ENCODE measurements at regions not wholly inside any gene's neighbourhood (a gene's known extent, or its start where the extent isn't known, plus 50 kb on each side); places are given as distances from the start of the nearest gene placed in this dataset.

DNA sequence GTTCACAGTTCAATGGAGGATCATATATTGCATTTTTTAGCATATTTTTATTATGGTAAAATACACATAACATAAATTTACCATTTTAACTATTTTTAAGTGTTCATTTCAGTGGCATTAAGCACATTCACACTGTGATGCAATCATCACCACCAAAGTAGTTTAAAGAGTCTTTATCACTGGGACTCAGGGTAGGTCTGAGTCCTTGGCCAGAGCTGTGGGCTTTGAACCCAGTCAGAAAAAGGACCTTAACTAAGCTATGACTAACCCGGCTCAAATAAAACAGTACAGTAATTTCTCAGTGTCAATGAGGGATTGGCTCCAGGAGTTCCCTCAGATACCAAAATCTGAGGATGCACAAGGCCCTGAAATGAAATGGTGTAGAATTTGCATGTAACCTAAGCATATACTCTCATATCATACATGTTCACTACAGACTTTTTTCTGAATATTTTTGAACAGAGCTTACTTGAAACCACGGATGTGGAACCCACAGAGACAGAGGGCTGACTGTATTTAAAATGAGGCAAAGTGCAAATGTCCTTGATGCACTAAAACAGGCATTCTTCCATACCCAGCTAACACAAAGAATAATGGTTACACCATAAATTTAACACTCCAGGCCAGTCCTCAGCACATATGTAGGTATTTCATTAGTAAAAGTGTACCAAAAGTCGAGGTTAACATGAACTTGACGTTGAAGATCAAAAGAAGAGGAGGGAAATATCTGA is 246.2 kb downstream of the LNPK start:
- TF ChIP-seq POLR2A (IDR thresholded peaks at IDR 0.05; ENCODE audit: low read length) (no peak), GATA1 (IDR thresholded peaks at IDR 0.05; ENCODE audit: low read depth, low read length) (no peak)
